AG04450 (cell line): ENCODE measurements at regions not wholly inside any gene's neighbourhood (a gene's known extent, or its start where the extent isn't known, plus 50 kb on each side); places are given as distances from the start of the nearest gene placed in this dataset.

ENCODE experiments used
- CTCF ChIA-PET: fragments of 300-600, 350-600 bp; formaldehyde crosslinking; extraction: SDS; loops from one replicate; lab custom pipeline; 2022; ENCODE audit warnings: antibody characterized with exemption, inconsistent platforms; lab: Charles Lee
- POLR2A ChIA-PET: fragments of 350-600 bp; formaldehyde crosslinking; extraction: SDS; loops from one replicate; lab custom pipeline; 2021; ENCODE audit warnings: antibody characterized with exemption, inconsistent platforms; lab: Yijun Ruan, JAX
- DNase-seq: peaks from one replicate; pipeline ENCODE4 v3.0.0-alpha.2; 2011; ENCODE audit warnings: low read depth, low spot score
- H3K27ac ChIP-seq: one replicate; pipeline ENCODE4 v1.5.1; 2012; ENCODE audit warnings: low read depth, low read length, control low read depth
- H3K27me3 ChIP-seq: one replicate; pipeline ENCODE4 v1.6.0; 2012; ENCODE audit warnings: low read length; ENCODE audit not compliant: control insufficient read depth, insufficient read depth
- H3K4me3 ChIP-seq: 2 replicates; pipeline ENCODE4 v1.5.1; 2011; ENCODE audit warnings: mild to moderate bottlenecking, low read depth, low read length, control low read depth
- H3K9me3 ChIP-seq: 2 replicates; pipeline ENCODE4 v1.5.1; 2012; ENCODE audit warnings: low read length; ENCODE audit not compliant: control insufficient read depth, insufficient read depth
- TF ChIP-seq, protein P1 (sequence below): IDR thresholded peaks from 2 replicates; pipeline ENCODE4 v1.5.1; 2011; ENCODE audit warnings: low read depth, low read length, control low read depth, inconsistent platforms

GRCh38 chr10:34001087-34001580 is 666.7 kb upstream of the NRP1 start:
- H3K4me3 ChIP-seq: no peak overlapping the region

GRCh38 chr10:33993917-33994316 is 659.5 kb upstream of the NRP1 start:
- TF ChIP-seq, protein P1, sequence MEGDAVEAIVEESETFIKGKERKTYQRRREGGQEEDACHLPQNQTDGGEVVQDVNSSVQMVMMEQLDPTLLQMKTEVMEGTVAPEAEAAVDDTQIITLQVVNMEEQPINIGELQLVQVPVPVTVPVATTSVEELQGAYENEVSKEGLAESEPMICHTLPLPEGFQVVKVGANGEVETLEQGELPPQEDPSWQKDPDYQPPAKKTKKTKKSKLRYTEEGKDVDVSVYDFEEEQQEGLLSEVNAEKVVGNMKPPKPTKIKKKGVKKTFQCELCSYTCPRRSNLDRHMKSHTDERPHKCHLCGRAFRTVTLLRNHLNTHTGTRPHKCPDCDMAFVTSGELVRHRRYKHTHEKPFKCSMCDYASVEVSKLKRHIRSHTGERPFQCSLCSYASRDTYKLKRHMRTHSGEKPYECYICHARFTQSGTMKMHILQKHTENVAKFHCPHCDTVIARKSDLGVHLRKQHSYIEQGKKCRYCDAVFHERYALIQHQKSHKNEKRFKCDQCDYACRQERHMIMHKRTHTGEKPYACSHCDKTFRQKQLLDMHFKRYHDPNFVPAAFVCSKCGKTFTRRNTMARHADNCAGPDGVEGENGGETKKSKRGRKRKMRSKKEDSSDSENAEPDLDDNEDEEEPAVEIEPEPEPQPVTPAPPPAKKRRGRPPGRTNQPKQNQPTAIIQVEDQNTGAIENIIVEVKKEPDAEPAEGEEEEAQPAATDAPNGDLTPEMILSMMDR: no peak
- no peak for DNase-seq
- ChIA-PET CTCF (interaction anchor here (0.6 kb wide), 1 partner anchor 276 kb away, joined by 3 read pairs; no protein-coding TSS in a partner anchor), POLR2A (no interaction called here)
- no peaks in the 10 kb centered on the region for H3K9me3 ChIP-seq
- no peak overlapping the region for H3K4me3 ChIP-seq
- H3K27me3 ChIP-seq: no peaks in the 10 kb centered on the region
- no peak overlapping the region for H3K27ac ChIP-seq

More at GRCh38 chr10:34001087-34001580, 666.7 kb upstream of the NRP1 start:
- Histone ChIP-seq H3K27ac (no peak overlapping the region), H3K27me3 (peaks cover 7% of the 10 kb centered on the region), H3K9me3 (no peaks in the 10 kb centered on the region)
- DNase-seq: no peak
- TF ChIP-seq, protein P1: no peak
- POLR2A ChIA-PET: no interaction called here
- CTCF ChIA-PET: no interaction called here

DNA sequence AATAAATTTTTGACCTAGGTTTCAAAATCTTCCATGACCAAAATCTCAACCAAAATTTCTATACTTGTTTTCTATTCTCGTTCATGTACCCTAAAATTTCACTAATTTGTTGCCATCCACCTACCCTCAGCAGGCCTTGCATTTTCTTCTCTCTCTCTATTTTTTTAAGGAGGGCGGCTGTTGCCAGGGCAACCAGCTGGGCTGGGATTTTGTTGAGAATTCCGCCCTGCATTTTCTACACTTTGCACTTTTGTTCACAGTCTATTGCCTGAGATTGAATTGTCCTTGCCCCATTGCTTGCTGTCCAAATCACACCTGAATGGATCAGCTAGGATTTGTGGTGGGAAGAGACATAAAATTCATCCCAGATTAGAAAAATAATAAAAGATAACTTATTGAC is 657.5 kb upstream of the NRP1 start:
- Histone ChIP-seq H3K27ac (no peak overlapping the region), H3K27me3 (no peaks in the 10 kb centered on the region), H3K9me3 (no peaks in the 10 kb centered on the region), H3K4me3 (no peak overlapping the region)
- no peak for DNase-seq
- POLR2A ChIA-PET: no interaction called here
- TF ChIP-seq, protein P1: no peak
- CTCF ChIA-PET: no interaction called here

DNA sequence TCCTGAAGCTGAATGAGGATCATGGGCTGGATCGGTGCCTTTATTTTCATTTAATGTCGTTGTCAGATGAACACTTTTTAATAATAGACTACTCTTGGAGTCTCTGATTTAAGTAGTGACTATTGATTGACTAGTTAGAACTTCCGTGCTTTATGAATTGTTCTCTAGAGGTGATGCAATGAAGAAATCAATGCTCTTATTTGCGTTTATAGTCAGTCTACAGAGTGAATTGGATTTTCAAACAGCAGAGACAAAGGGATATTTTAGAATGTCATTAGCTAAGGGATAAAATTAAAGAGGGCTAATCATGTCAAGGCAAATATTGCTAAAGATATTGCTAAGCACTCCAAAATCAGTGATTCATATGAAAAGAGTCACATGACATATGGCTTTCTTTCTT is 652.0 kb upstream of the NRP1 start:
- H3K4me3 ChIP-seq: no peak overlapping the region
- TF ChIP-seq, protein P1: no peak
- no peak overlapping the region for H3K27ac ChIP-seq
- POLR2A ChIA-PET: no interaction called here
- DNase-seq: no peak
- no peaks in the 10 kb centered on the region for H3K27me3 ChIP-seq
- peaks cover 4% of the 10 kb centered on the region; the same call in 1 of the 2 replicates for H3K9me3 ChIP-seq
- CTCF ChIA-PET: no interaction called here

DNA sequence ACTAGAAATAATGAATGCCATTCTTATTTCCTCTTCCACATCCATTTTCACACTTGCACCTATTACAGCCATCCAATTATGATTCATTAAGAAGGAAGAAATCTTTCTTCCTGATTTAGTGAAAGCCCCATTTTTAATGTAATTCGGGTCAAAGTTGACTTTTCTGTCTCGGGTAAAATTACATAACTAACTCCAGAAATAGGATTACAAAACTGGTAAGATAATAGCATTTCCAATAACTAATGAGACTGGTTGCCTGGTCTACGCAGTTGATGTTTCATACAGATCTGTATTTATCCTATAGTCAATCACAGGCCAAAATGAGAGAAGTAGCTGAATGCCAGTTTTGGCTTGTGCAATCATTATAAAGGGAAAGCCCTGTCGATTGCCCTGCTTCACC is 651.5 kb upstream of the NRP1 start:
- POLR2A ChIA-PET: no interaction called here
- TF ChIP-seq, protein P1: no peak
- Histone ChIP-seq H3K9me3 (peaks cover 4% of the 10 kb centered on the region; the same call in 1 of the 2 replicates), H3K4me3 (no peak overlapping the region), H3K27me3 (no peaks in the 10 kb centered on the region), H3K27ac (no peak overlapping the region)
- CTCF ChIA-PET: interaction anchor here (0.7 kb wide), 1 partner anchor 196 kb away, joined by 3 read pairs; no protein-coding TSS in a partner anchor
- no peak for DNase-seq
